LoVo (cell line): ENCODE measurements at regions not wholly inside any gene's neighbourhood (a gene's known extent, or its start where the extent isn't known, plus 50 kb on each side); places are given as distances from the start of the nearest gene placed in this dataset.

Experiments
- DNase-seq: peaks from one replicate; pipeline ENCODE4 v3.0.0-alpha.2; 2016; ENCODE audit warnings: low spot score

- no peak for DNase-seq
These were observed 521.8 kb downstream of the MIAT start for GRCh38 chr22:27179161-27179560.

GRCh38 chr22:27181537-27181936, 524.1 kb downstream of the MIAT start:
- DNase-seq = no peak

- DNase-seq = no peak
These were observed 526.1 kb downstream of the MIAT start for GRCh38 chr22:27183474-27183873.

GRCh38 chr22:27185099-27185709, 527.8 kb downstream of the MIAT start:
- DNase-seq = no peak

GRCh38 chr22:27185760-27186302, 528.4 kb downstream of the MIAT start:
- no peak for DNase-seq

- DNase-seq = no peak
These were observed 529.3 kb downstream of the MIAT start for GRCh38 chr22:27186643-27187042.

- no peak for DNase-seq
These were observed 534.9 kb downstream of the MIAT start for GRCh38 chr22:27192135-27192829.

- no peak for DNase-seq
These were observed 535.8 kb downstream of the MIAT start for GRCh38 chr22:27193215-27193614.

GRCh38 chr22:27193636-27194035, 536.2 kb downstream of the MIAT start:
- no peak for DNase-seq

GRCh38 chr22:27194096-27194748, 536.8 kb downstream of the MIAT start:
- DNase-seq = peak; percentile 17

GRCh38 chr22:27195094-27195493, 537.7 kb downstream of the MIAT start:
- no peak for DNase-seq

- no peak for DNase-seq
These were observed 538.1 kb downstream of the MIAT start for GRCh38 chr22:27195494-27195893.

GRCh38 chr22:27196606-27197005, 539.2 kb downstream of the MIAT start:
- DNase-seq = no peak

- no peak for DNase-seq
These were observed 539.7 kb downstream of the MIAT start for GRCh38 chr22:27197052-27197451.

GRCh38 chr22:27197618-27198017, 540.2 kb downstream of the MIAT start:
- no peak for DNase-seq

GRCh38 chr22:27198518-27199035, 541.2 kb downstream of the MIAT start:
- no peak for DNase-seq

- DNase-seq = no peak
These were observed 542.0 kb downstream of the MIAT start for GRCh38 chr22:27199354-27199753.

GRCh38 chr22:27201276-27201675, 543.9 kb downstream of the MIAT start:
- DNase-seq = no peak

- no peak for DNase-seq
These were observed 544.4 kb downstream of the MIAT start for GRCh38 chr22:27201741-27202140.

GRCh38 chr22:27203276-27203660, 545.9 kb downstream of the MIAT start:
- DNase-seq = no peak

- no peak for DNase-seq
These were observed 546.9 kb downstream of the MIAT start for GRCh38 chr22:27204280-27204679.

GRCh38 chr22:27204817-27205216, 547.4 kb downstream of the MIAT start:
- DNase-seq = no peak
